ENCODE measurements at regions not wholly inside any gene's neighbourhood (a gene's known extent, or its start where the extent isn't known, plus 50 kb on each side); places are given as distances from the start of the nearest gene placed in this dataset.

DNA sequence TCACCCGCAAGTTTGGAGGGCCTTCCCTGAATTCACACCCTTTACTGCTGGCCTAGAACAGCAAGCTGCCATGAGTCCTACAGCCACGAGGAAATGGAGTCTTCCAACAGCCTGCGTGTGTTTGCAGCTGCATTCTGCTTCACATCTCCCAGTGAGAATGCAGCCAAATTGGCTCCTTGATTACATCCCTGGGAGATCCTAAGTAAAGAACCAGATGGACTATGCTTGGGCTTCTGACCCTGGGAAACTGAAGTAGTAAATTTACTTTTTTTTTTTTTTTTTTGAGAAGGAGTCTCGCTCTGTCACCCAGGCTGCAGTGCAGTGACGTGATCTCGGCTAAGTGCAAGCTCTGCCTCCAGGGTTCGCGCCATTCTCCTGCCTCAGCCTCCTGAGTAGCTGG is 617.0 kb upstream of the CDH18 start:
- TF ChIP-seq CTCF (IDR thresholded peaks at IDR 0.05) (no peak), POLR2AphosphoS5 (IDR thresholded peaks at IDR 0.05) (no peak)
